ENCODE measurements at regions not wholly inside any gene's neighbourhood (a gene's known extent, or its start where the extent isn't known, plus 50 kb on each side); places are given as distances from the start of the nearest gene placed in this dataset.

GRCh38 chr1:208581667-208582066, 337.5 kb upstream of the PLXNA2 start:
- TF ChIP-seq CTCF (IDR thresholded peaks at IDR 0.05; ENCODE audit: low read depth, low read length, missing control alignments): no peak
- no peak for DNase-seq (ENCODE audit: low read depth)
- in situ Hi-C loops (cut with HindIII; ENCODE audit: low sequenced_read_pairs): no loop called here
- H3K4me3 ChIP-seq (ENCODE audit: low read depth, low read length): no peak overlapping the region

GRCh38 chr1:208584167-208584755, 340.1 kb upstream of the PLXNA2 start:
- no peak for DNase-seq (ENCODE audit: low read depth)
- no peak overlapping the region for H3K4me3 ChIP-seq (ENCODE audit: low read depth, low read length)
- in situ Hi-C loops (cut with HindIII; ENCODE audit: low sequenced_read_pairs): no loop called here
- TF ChIP-seq CTCF (IDR thresholded peaks at IDR 0.05; ENCODE audit: low read depth, low read length, missing control alignments): no peak

- DNase-seq (ENCODE audit: low read depth): no peak
- no peak overlapping the region for H3K4me3 ChIP-seq (ENCODE audit: low read depth, low read length)
- in situ Hi-C loops (cut with HindIII; ENCODE audit: low sequenced_read_pairs): no loop called here
- no peak for TF ChIP-seq CTCF (IDR thresholded peaks at IDR 0.05; ENCODE audit: low read depth, low read length, missing control alignments)
Measured at GRCh38 chr1:208587110-208587509, 342.9 kb upstream of the PLXNA2 start.

- no peak overlapping the region for H3K4me3 ChIP-seq (ENCODE audit: low read depth, low read length)
- DNase-seq (ENCODE audit: low read depth): no peak
- in situ Hi-C loops (cut with HindIII; ENCODE audit: low sequenced_read_pairs): no loop called here
- no peak for TF ChIP-seq CTCF (IDR thresholded peaks at IDR 0.05; ENCODE audit: low read depth, low read length, missing control alignments)
Measured at GRCh38 chr1:208593306-208594006, 349.3 kb upstream of the PLXNA2 start.

GRCh38 chr1:208595236-208595635, 351.1 kb upstream of the PLXNA2 start:
- H3K4me3 ChIP-seq (ENCODE audit: low read depth, low read length): no peak overlapping the region
- TF ChIP-seq CTCF (IDR thresholded peaks at IDR 0.05; ENCODE audit: low read depth, low read length, missing control alignments): no peak
- no peak for DNase-seq (ENCODE audit: low read depth)
- in situ Hi-C loops (cut with HindIII; ENCODE audit: low sequenced_read_pairs): no loop called here

- in situ Hi-C loops (cut with HindIII; ENCODE audit: low sequenced_read_pairs): no loop called here
Measured at GRCh38 chr1:208595745-208596144, 351.6 kb upstream of the PLXNA2 start.

More at GRCh38 chr1:208595745-208596144, 351.6 kb upstream of the PLXNA2 start:
- H3K4me3 ChIP-seq (ENCODE audit: low read depth, low read length): no peak overlapping the region
- no peak for TF ChIP-seq CTCF (IDR thresholded peaks at IDR 0.05; ENCODE audit: low read depth, low read length, missing control alignments)
- DNase-seq (ENCODE audit: low read depth): peak; percentile 18

Measured in astrocyte of the cerebellum (primary cell).